Stomach (tissue), 8 donors: ENCODE measurements at regions not wholly inside any gene's neighbourhood (a gene's known extent, or its start where the extent isn't known, plus 50 kb on each side); places are given as distances from the start of the nearest gene placed in this dataset.

Source experiments
- DNase-seq, 2 donors: peaks; one replicate each; pipeline versions ENCODE4 v3.0.0 to v3.0.0-alpha.2; 2013 to 2019
- H3K27ac ChIP-seq, 5 donors: fragments of 200-600 bp in 4 of 5; sonication (generic) in 4 of 5; one replicate each; pipeline ENCODE4 v1.5.1; 2013 to 2019; ENCODE audit warnings: mild to moderate bottlenecking in 1 of 5, moderate library complexity in 1 of 5
- H3K27me3 ChIP-seq, 3 donors: fragments of 200-600 bp; sonication (generic); one replicate each; pipeline ENCODE4 v1.5.1; 2017 to 2019; ENCODE audit warnings: mixed run types in 1 of 3
- H3K36me3 ChIP-seq, 4 donors: fragments of 200-600 bp; sonication (generic); 1 replicate in 3 of 4; 2 replicates in 1 of 4; pipeline ENCODE4 v1.5.1; 2016 to 2019
- H3K4me1 ChIP-seq, 4 donors: fragments of 200-600 bp; sonication (generic); one replicate each; pipeline ENCODE4 v1.5.1; 2016 to 2019
- H3K4me3 ChIP-seq, 4 donors: fragments of 200-600 bp; sonication (generic) in 3 of 4; one replicate each; pipeline ENCODE4 v1.5.1; 2016 to 2019; ENCODE audit warnings: mild to moderate bottlenecking in 1 of 4
- H3K9me3 ChIP-seq, 4 donors: fragments of 200-600 bp; sonication (generic); one replicate each; pipeline ENCODE4 v1.5.1; 2016 to 2019
- EP300 ChIP-seq: sonication (generic); formaldehyde crosslinking; IDR thresholded peaks from one replicate; pipeline ENCODE4 v1.6.1; 2017; ENCODE audit warnings: antibody characterized with exemption
- POLR2A ChIP-seq, 4 donors: fragments of 450-650 bp; IDR thresholded peaks; one replicate each; pipeline ENCODE4 v1.6.1; 2016; ENCODE audit warnings: antibody characterized with exemption in 4 of 4, control low read depth in 2 of 4, mild to moderate bottlenecking in 1 of 4, moderate library complexity in 1 of 4
- POLR2AphosphoS5 ChIP-seq, 3 donors: sonication (generic); formaldehyde crosslinking; IDR thresholded peaks; one replicate each; pipeline ENCODE4 v1.6.1; 2016; ENCODE audit warnings: antibody characterized with exemption in 3 of 3
- WGBS, 5 donors: extraction: QIAGEN DNeasy Blood & Tissue Kit in 3 of 5; methylation state at CpG; one replicate each; pipeline versions ENCODE4 v1.1.5 to v1.1.7; 2013 to 2018; 5-methylcytosine and 5-hydroxymethylcytosine counted together
- intact Hi-C: fragments of 100-400 bp; cut with DNase I; formaldehyde crosslinking; loops from one replicate; pipeline ENCODE4 v1.15.1; 2023; ENCODE audit warnings: low total_unique reads
- TF ChIP-seq, protein P1 (sequence below), 7 experiments: fragments of 450-650 bp in 4 of 7; fragments of 200-600 bp in 3 of 7; sonication (generic) in 3 of 7; IDR thresholded peaks; one replicate each; pipeline ENCODE4 v1.5.1; 2016 to 2019; ENCODE audit warnings: antibody characterized with exemption in 7 of 7, control low read depth in 2 of 7, mild to moderate bottlenecking in 1 of 7
- donor health status: healthy with polysubstance abuse.
- donor health status: Bipolar disorder and iron deficiency.
- donor health status: healthy.

- no peak overlapping the region for H3K27ac ChIP-seq
- no peaks in the 10 kb centered on the region for H3K36me3 ChIP-seq
- no peaks in the 10 kb centered on the region for H3K9me3 ChIP-seq
- DNase-seq: no peak
- no peak overlapping the region for H3K4me3 ChIP-seq
- H3K27me3 ChIP-seq: no peaks in the 10 kb centered on the region
- intact Hi-C loops: no loop called here
- no peaks in the 10 kb centered on the region for H3K4me1 ChIP-seq
- WGBS, 5 donors: 93 to 100% (median 97%) methylated on average over 2 of the region's 2 CpGs
- no peak for TF ChIP-seq EP300
- TF ChIP-seq, protein P1, sequence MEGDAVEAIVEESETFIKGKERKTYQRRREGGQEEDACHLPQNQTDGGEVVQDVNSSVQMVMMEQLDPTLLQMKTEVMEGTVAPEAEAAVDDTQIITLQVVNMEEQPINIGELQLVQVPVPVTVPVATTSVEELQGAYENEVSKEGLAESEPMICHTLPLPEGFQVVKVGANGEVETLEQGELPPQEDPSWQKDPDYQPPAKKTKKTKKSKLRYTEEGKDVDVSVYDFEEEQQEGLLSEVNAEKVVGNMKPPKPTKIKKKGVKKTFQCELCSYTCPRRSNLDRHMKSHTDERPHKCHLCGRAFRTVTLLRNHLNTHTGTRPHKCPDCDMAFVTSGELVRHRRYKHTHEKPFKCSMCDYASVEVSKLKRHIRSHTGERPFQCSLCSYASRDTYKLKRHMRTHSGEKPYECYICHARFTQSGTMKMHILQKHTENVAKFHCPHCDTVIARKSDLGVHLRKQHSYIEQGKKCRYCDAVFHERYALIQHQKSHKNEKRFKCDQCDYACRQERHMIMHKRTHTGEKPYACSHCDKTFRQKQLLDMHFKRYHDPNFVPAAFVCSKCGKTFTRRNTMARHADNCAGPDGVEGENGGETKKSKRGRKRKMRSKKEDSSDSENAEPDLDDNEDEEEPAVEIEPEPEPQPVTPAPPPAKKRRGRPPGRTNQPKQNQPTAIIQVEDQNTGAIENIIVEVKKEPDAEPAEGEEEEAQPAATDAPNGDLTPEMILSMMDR (IDR thresholded peaks at IDR 0.05): no peak
- no peak for TF ChIP-seq POLR2A (IDR thresholded peaks at IDR 0.05)
- no peak for TF ChIP-seq POLR2AphosphoS5 (IDR thresholded peaks at IDR 0.05)
Measured at GRCh38 chr7:132045481-132045980, 489.1 kb upstream of the PODXL start.

GRCh38 chr7:132045002-132045401 lies 488.6 kb upstream of the PODXL start:
- no peak for TF ChIP-seq EP300
- TF ChIP-seq, protein P1 (IDR thresholded peaks at IDR 0.05): no peak
- no peak for TF ChIP-seq POLR2AphosphoS5 (IDR thresholded peaks at IDR 0.05)
- TF ChIP-seq POLR2A (IDR thresholded peaks at IDR 0.05): no peak
- Histone ChIP-seq H3K4me1 (no peaks in the 10 kb centered on the region), H3K36me3 (no peaks in the 10 kb centered on the region), H3K27ac (no peak overlapping the region), H3K27me3 (no peaks in the 10 kb centered on the region), H3K9me3 (no peaks in the 10 kb centered on the region), H3K4me3 (no peak overlapping the region)
- intact Hi-C loops: no loop called here
- WGBS, 5 donors: 57 to 75% (median 57%) methylated on average over 2 of the region's 2 CpGs
- no peak for DNase-seq

DNA sequence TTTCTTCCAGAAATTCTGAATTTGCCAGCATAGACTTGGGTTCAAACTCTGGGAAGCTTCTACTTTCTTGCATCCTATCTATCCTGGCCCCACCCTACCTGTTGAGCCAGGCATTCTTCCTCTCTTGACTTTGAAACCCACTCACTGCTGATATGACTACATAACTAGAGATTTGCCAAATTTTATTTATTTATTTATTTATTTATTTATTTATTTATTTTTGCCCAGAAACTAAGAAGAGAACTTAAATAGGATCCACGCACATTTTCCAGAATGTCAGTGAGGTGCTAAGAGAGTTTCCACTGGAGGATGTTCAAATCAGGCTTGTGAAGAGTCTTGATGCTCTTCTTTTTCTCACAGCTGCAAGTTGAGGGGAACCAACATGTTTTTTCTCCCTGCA lies 487.8 kb upstream of the PODXL start:
- no peaks in the 10 kb centered on the region for H3K4me1 ChIP-seq
- no peaks in the 10 kb centered on the region for H3K9me3 ChIP-seq
- H3K36me3 ChIP-seq: no peaks in the 10 kb centered on the region
- no peaks in the 10 kb centered on the region for H3K27me3 ChIP-seq
- intact Hi-C loops: no loop called here
- no peak for DNase-seq
- H3K4me3 ChIP-seq: no peak overlapping the region
- TF ChIP-seq EP300 (no peak), POLR2A (IDR thresholded peaks at IDR 0.05) (no peak), POLR2AphosphoS5 (IDR thresholded peaks at IDR 0.05) (no peak)
- TF ChIP-seq, protein P1 (IDR thresholded peaks at IDR 0.05): no peak
- 92 to 97% (median 94%) methylated on average over 1 of the region's 1 CpG for WGBS, 5 donors
- H3K27ac ChIP-seq: no peak overlapping the region

DNA sequence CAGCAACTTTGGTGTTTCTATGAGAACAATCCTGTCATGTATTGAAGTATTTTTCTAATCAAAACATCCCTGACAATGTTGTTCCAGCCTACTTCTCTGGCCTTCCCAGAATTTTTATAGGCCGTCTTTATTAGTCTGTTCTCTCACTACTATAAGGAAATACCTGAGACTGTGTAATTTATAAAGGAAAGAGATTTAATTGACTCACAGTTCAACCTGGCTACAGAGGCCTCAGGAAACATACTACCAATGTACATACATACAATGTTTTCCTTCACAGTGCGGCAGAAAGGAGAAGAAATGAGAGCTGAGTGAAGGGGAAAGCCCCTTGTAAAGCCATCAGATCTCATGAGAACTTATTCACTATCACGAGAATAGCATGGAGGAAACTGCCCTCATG lies 484.7 kb upstream of the PODXL start:
- no peaks in the 10 kb centered on the region for H3K27me3 ChIP-seq
- H3K36me3 ChIP-seq: no peaks in the 10 kb centered on the region
- DNase-seq: no peak
- no peaks in the 10 kb centered on the region for H3K4me1 ChIP-seq
- H3K9me3 ChIP-seq: no peaks in the 10 kb centered on the region
- H3K4me3 ChIP-seq: no peak overlapping the region
- TF ChIP-seq EP300 (no peak), POLR2AphosphoS5 (IDR thresholded peaks at IDR 0.05) (no peak), POLR2A (IDR thresholded peaks at IDR 0.05) (no peak)
- TF ChIP-seq, protein P1 (IDR thresholded peaks at IDR 0.05): no peak
- no peak overlapping the region for H3K27ac ChIP-seq
- 87 to 95% (median 88%) methylated on average over 3 of the region's 3 CpGs for WGBS, 5 donors
- intact Hi-C loops: no loop called here
